HG02852 (cell line): ENCODE measurements at regions not wholly inside any gene's neighbourhood (a gene's known extent, or its start where the extent isn't known, plus 50 kb on each side); places are given as distances from the start of the nearest gene placed in this dataset.

ENCODE experiments used
- ATAC-seq: cut with Tn5 transposase; IDR thresholded peaks from one replicate; pipeline ENCODE4 v1.9.1; 2021; ENCODE audit warnings: mild to moderate bottlenecking, moderate library complexity; ENCODE audit not compliant: unreplicated experiment

- no peak for ATAC-seq
Observed at GRCh38 chr14:38777401-38777800, 325.6 kb downstream of the SEC23A start.

- ATAC-seq = no peak
Observed at GRCh38 chr14:38775986-38776385, 327.0 kb downstream of the SEC23A start.

GRCh38 chr14:38774162-38774561, 328.9 kb downstream of the SEC23A start:
- ATAC-seq = no peak

GRCh38 chr14:38770251-38770650, 332.8 kb downstream of the SEC23A start:
- no peak for ATAC-seq

- ATAC-seq = no peak
Observed at GRCh38 chr14:38762845-38763244, 340.2 kb downstream of the SEC23A start.

GRCh38 chr14:38762426-38762825, 340.6 kb downstream of the SEC23A start:
- ATAC-seq = no peak

GRCh38 chr14:38761033-38761432, 342.0 kb downstream of the SEC23A start:
- ATAC-seq = no peak

GRCh38 chr14:38758661-38759060, 344.4 kb downstream of the SEC23A start:
- no peak for ATAC-seq

GRCh38 chr14:38755036-38755435, 348.0 kb downstream of the SEC23A start:
- ATAC-seq = no peak

- no peak for ATAC-seq
Observed at GRCh38 chr14:38752750-38753149, 350.3 kb downstream of the SEC23A start.

- ATAC-seq = no peak
Observed at GRCh38 chr14:38752341-38752740, 350.7 kb downstream of the SEC23A start.

- no peak for ATAC-seq
Observed at GRCh38 chr14:38751459-38751858, 351.6 kb downstream of the SEC23A start.

- ATAC-seq = no peak
Observed at GRCh38 chr14:38749936-38750335, 353.1 kb downstream of the SEC23A start.

- ATAC-seq = no peak
Observed at GRCh38 chr14:38745861-38746260, 357.2 kb downstream of the SEC23A start.

GRCh38 chr14:38743966-38744584, 359.0 kb downstream of the SEC23A start:
- no peak for ATAC-seq

- no peak for ATAC-seq
Observed at GRCh38 chr14:38737686-38738407, 365.2 kb downstream of the SEC23A start.

GRCh38 chr14:38735005-38735404, 368.0 kb downstream of the SEC23A start:
- ATAC-seq = no peak

GRCh38 chr14:38731962-38732361, 371.1 kb downstream of the SEC23A start:
- no peak for ATAC-seq

- ATAC-seq = no peak
Observed at GRCh38 chr14:38730420-38730819, 372.6 kb downstream of the SEC23A start.

- ATAC-seq = no peak
Observed at GRCh38 chr14:38727731-38728130, 375.3 kb downstream of the SEC23A start.

- ATAC-seq = no peak
Observed at GRCh38 chr14:38724621-38725020, 378.4 kb downstream of the SEC23A start.

GRCh38 chr14:38723959-38724358, 379.1 kb downstream of the SEC23A start:
- ATAC-seq = no peak

GRCh38 chr14:38723277-38723676, 379.8 kb downstream of the SEC23A start:
- no peak for ATAC-seq
